Vagina (tissue), 2 donors: ENCODE measurements at regions not wholly inside any gene's neighbourhood (a gene's known extent, or its start where the extent isn't known, plus 50 kb on each side); places are given as distances from the start of the nearest gene placed in this dataset.

Experiments used
- CTCF ChIP-seq, 3 experiments: fragments of 450-650 bp in 2 of 3; fragments of 200-600 bp in 1 of 3; sonication (generic) in 1 of 3; IDR thresholded peaks; one replicate each; pipeline ENCODE4 v1.5.1; 2017 to 2019; ENCODE audit warnings: antibody characterized with exemption in 3 of 3, mild to moderate bottlenecking in 2 of 3, moderate library complexity in 2 of 3
- POLR2A ChIP-seq, 2 donors: fragments of 450-650 bp; IDR thresholded peaks; one replicate each; pipeline ENCODE4 v1.6.1; 2017; ENCODE audit warnings: antibody characterized with exemption in 2 of 2, mild to moderate bottlenecking in 2 of 2, moderate library complexity in 2 of 2
- POLR2AphosphoS5 ChIP-seq, 2 donors: sonication (generic); formaldehyde crosslinking; IDR thresholded peaks; one replicate each; pipeline ENCODE4 v1.9.0; 2017; ENCODE audit warnings: antibody characterized with exemption in 2 of 2, mild to moderate bottlenecking in 2 of 2, low read depth in 1 of 2; ENCODE audit not compliant: insufficient read depth in 1 of 2

GRCh38 chr9:134993996-134994720 is 76.4 kb upstream of the FCN1 start:
- no peak for TF ChIP-seq POLR2A (IDR thresholded peaks at IDR 0.05)
- no peak for TF ChIP-seq CTCF (IDR thresholded peaks at IDR 0.05)
- TF ChIP-seq POLR2AphosphoS5 (IDR thresholded peaks at IDR 0.05; ENCODE audit: insufficient read depth in 1 of 2, low read depth in 1 of 2) = no peak
